K562 (cell line): ENCODE measurements at regions not wholly inside any gene's neighbourhood (a gene's known extent, or its start where the extent isn't known, plus 50 kb on each side); places are given as distances from the start of the nearest gene placed in this dataset.

Source experiments
- ATAC-seq: fragments of 200-7000 bp; cut with Tn5 transposase; 3 replicates; pipeline ENCODE4 v1.9.1; 2020; ENCODE audit warnings: moderate library complexity
- BruUV-seq: library from RNA; stranded (reverse); fragments of 400-500 nt; replicated peaks from 2 replicates; lab custom pipeline; 2021; lab: Mats Ljungman, UMichigan
- CTCF ChIA-PET: fragments of 300-600 bp; formaldehyde crosslinking; extraction: SDS; loops from one replicate; lab custom pipeline; 2021; ENCODE audit warnings: low intra/inter-chr PET ratio; lab: Yijun Ruan, JAX
- POLR2A ChIA-PET: fragments of 300-600, 350-650 bp; sonication (Branson Sonifier 250); formaldehyde crosslinking; extraction: SDS; loops from one replicate; lab custom pipeline; 2021; ENCODE audit warnings: antibody characterized with exemption, inconsistent platforms; lab: Yijun Ruan, JAX
- DNase-seq, 4 experiments: peaks; one replicate each; pipeline versions ENCODE4 v3.0.0 to v3.0.0-alpha.2; 2011 to 2018; ENCODE audit warnings: low spot score in 3 of 4, mixed read lengths in 3 of 4; ENCODE audit errors: extremely low read depth in 1 of 4
- FAIRE-seq: peaks from 2 replicates; lab custom pipeline; 2011; peaks lifted over from hg19 to GRCh38; lab: Jason Lieb, UNC
- H2AFZ ChIP-seq: 2 replicates; pipeline ENCODE4 v1.6.0; 2011; ENCODE audit warnings: low read depth, low read length, control low read depth, inconsistent platforms
- H3K27ac ChIP-seq: fragments of 200-600 bp; 3 replicates; pipeline ENCODE4 v1.8.0; 2011; ENCODE audit warnings: low read depth, mild to moderate bottlenecking, control low read depth, inconsistent platforms, low read length, moderate library complexity, mixed read lengths; ENCODE audit errors: extremely low read depth
- H3K27me3 ChIP-seq, 2 experiments: fragments of 300-600 bp in 1 of 2; 2 replicates in 1 of 2; 3 replicates in 1 of 2; pipeline versions ENCODE4 v1.6.0 to v1.8.0; 2011; ENCODE audit warnings: inconsistent platforms in 2 of 2, low read length in 2 of 2, mild to moderate bottlenecking in 1 of 2, mixed read lengths in 1 of 2, moderate library complexity in 1 of 2; ENCODE audit not compliant: control insufficient read depth in 2 of 2, insufficient read depth in 2 of 2
- H3K36me3 ChIP-seq: fragments of 300-600 bp; 3 replicates; pipeline ENCODE4 v1.8.0; 2011; ENCODE audit warnings: mild to moderate bottlenecking, low read length, inconsistent platforms; ENCODE audit not compliant: control insufficient read depth, insufficient read depth
- H3K4me1 ChIP-seq, 2 experiments: fragments of 200-600 bp in 1 of 2; replicated peaks in 1 of 2; 2 replicates in 1 of 2; 3 replicates in 1 of 2; pipeline versions ENCODE4 v1.5.1 to v1.8.0; 2011; ENCODE audit warnings: inconsistent platforms in 2 of 2, low read length in 2 of 2, mild to moderate bottlenecking in 1 of 2, mixed read lengths in 1 of 2, moderate library complexity in 1 of 2; ENCODE audit not compliant: control insufficient read depth in 2 of 2, insufficient read depth in 2 of 2
- H3K4me2 ChIP-seq: 2 replicates; pipeline ENCODE4 v1.6.1; 2011; ENCODE audit warnings: low read length, control low read depth, inconsistent platforms, mixed read lengths; ENCODE audit not compliant: insufficient read depth
- H3K4me3 ChIP-seq: fragments of 200-600 bp; sonication (generic), shearing (Covaris generic); 2 replicates; pipeline ENCODE4 v1.5.1; 2016; ENCODE audit warnings: control low read depth, inconsistent platforms
- H3K79me2 ChIP-seq: fragments of 200-600 bp; 3 replicates; pipeline ENCODE4 v1.8.0; 2011; ENCODE audit warnings: low read length, inconsistent platforms; ENCODE audit not compliant: control insufficient read depth, insufficient read depth
- H3K9ac ChIP-seq, 2 experiments: 2 replicates each; pipeline versions ENCODE4 v1.6.0 to v1.6.1; 2011; ENCODE audit warnings: low read depth in 2 of 2, low read length in 2 of 2, control low read depth in 1 of 2, inconsistent platforms in 1 of 2, mild to moderate bottlenecking in 1 of 2, mixed read lengths in 1 of 2; ENCODE audit not compliant: insufficient read depth in 1 of 2
- H3K9me1 ChIP-seq: one replicate; pipeline ENCODE4 v1.6.0; 2011; ENCODE audit warnings: inconsistent platforms, mild to moderate bottlenecking, low read length, moderate library complexity; ENCODE audit not compliant: control insufficient read depth, insufficient read depth
- H3K9me3 ChIP-seq: replicated peaks from 2 replicates; pipeline ENCODE4 v1.5.1; 2011; ENCODE audit warnings: low read depth, low read length, inconsistent platforms; ENCODE audit not compliant: control insufficient read depth, insufficient read depth
- H4K20me1 ChIP-seq: replicated peaks from 2 replicates; pipeline ENCODE4 v1.6.1; 2011; ENCODE audit warnings: low read length, inconsistent platforms, mixed read lengths; ENCODE audit not compliant: control insufficient read depth, insufficient read depth
- BRD9 ChIP-seq: fragments of 450-650 bp; IDR thresholded peaks from 2 replicates; pipeline ENCODE4 v1.6.1; 2018; ENCODE audit warnings: low read depth; ENCODE audit not compliant: partially characterized antibody
- NUFIP1 ChIP-seq: fragments of 450-650 bp; IDR thresholded peaks from 2 replicates; pipeline ENCODE4 v1.6.1; 2018; ENCODE audit not compliant: partially characterized antibody
- whole genome bisulfite sequencing: fragments of 100-300 bp; shearing (Covaris generic); methylation state at CpG from one replicate; pipeline ENCODE4 v1.1.6; 2016; ENCODE audit warnings: low coverage, mixed read lengths; ENCODE audit not compliant: insufficient coverage; ENCODE audit errors: missing lambda C conversion rate; 5-methylcytosine and 5-hydroxymethylcytosine counted together
- in situ Hi-C: fragments of 300-500 bp; cut with MboI; formaldehyde crosslinking; loops from 4 replicates; pipeline ENCODE4 v1.15.0; 2018; ENCODE audit warnings: inconsistent platforms, mixed read lengths
- intact Hi-C: fragments of 100-400 bp; cut with micrococcal nuclease; formaldehyde crosslinking; loops from 2 replicates; pipeline ENCODE4 v1.14.2; 2022
- TF ChIP-seq, protein P1 (sequence below): fragments of 450-650 bp; IDR thresholded peaks from 2 replicates; pipeline ENCODE4 v1.6.1; 2016; ENCODE audit warnings: borderline replicate concordance
- TF ChIP-seq, protein P2 (sequence below): IDR thresholded peaks from 2 replicates; pipeline ENCODE4 v1.6.1; 2014; ENCODE audit warnings: antibody characterized with exemption
- TF ChIP-seq, protein P3 (sequence below): fragments of 200-800 bp; sonication (Bioruptor generic); IDR thresholded peaks from 2 replicates; pipeline ENCODE4 v1.6.1; 2016; ENCODE audit warnings: missing genetic modification characterization, missing compliant biosample characterization
- TF ChIP-seq, protein P4 (sequence below), 2 experiments: fragments of 450-650 bp in 1 of 2; sonication (generic) in 1 of 2; formaldehyde crosslinking in 1 of 2; IDR thresholded peaks in 1 of 2; conservative IDR thresholded peaks in 1 of 2; 2 replicates each; pipeline versions ENCODE4 v1.6.1 to v1.8.1; 2016 to 2023; ENCODE audit warnings: mild to moderate bottlenecking in 2 of 2, moderate library complexity in 2 of 2, inconsistent platforms in 1 of 2, missing genetic modification reagents in 1 of 2

DNA sequence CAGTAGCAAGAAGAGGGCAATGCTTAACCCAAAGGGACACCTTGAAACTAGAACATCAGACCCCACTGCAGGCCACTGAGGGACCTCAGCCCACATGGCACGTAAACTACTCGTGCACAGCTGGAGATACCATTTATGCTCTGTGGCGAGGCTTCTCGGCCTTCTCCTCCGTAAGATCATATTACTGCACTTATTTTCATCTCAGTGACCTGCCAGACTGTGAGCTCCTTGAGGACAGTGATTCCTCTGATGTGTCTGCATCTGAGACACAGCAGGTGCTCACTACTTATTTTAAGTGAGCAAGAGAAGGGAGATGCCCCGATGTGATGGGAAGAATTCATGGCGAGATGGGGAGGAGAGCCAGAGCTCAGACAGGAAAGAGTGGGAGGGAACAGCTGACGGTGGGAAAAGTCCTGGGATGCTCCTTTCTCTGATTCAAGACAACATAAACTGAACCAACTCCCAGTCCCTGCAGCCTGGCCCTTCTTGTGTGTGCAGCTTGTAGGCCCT, 137.6 kb downstream of the RPLP1 start:
- ATAC-seq (no peak), FAIRE-seq (no peak), DNase-seq (no peak)
- in situ Hi-C loops (no loop called here), intact Hi-C loops (no loop called here)
- Histone ChIP-seq H3K4me3 (no peak overlapping the region), H3K27me3 (peaks cover 3 to 18% of the 10 kb centered on the region in 2 experiments; a peak in 3 of 5 replicates), H3K27ac (no peak overlapping the region), H4K20me1 (no peaks in the 10 kb centered on the region), H3K4me2 (no peak overlapping the region), H3K79me2 (no peaks in the 10 kb centered on the region), H3K36me3 (no peaks in the 10 kb centered on the region), H3K9me1 (no peaks in the 10 kb centered on the region), H2AFZ (no peak overlapping the region), H3K9ac (no peak overlapping the region), H3K9me3 (no peaks in the 10 kb centered on the region), H3K4me1 (no peaks in the 10 kb centered on the region)
- POLR2A ChIA-PET: interaction anchor here (0.6 kb wide), 1 partner anchor 155 kb away, joined by 4 read pairs; no protein-coding TSS in a partner anchor
- CTCF ChIA-PET: interaction anchor here (0.7 kb wide), 1 partner anchor 56 kb away, joined by 3 read pairs; no protein-coding TSS in a partner anchor
- 0% methylated on average over 8 of the region's 8 CpGs for WGBS
- no TSS peak for BruUV-seq
- TF ChIP-seq BRD9 (no peak), NUFIP1 (no peak)
- TF ChIP-seq, protein P1, sequence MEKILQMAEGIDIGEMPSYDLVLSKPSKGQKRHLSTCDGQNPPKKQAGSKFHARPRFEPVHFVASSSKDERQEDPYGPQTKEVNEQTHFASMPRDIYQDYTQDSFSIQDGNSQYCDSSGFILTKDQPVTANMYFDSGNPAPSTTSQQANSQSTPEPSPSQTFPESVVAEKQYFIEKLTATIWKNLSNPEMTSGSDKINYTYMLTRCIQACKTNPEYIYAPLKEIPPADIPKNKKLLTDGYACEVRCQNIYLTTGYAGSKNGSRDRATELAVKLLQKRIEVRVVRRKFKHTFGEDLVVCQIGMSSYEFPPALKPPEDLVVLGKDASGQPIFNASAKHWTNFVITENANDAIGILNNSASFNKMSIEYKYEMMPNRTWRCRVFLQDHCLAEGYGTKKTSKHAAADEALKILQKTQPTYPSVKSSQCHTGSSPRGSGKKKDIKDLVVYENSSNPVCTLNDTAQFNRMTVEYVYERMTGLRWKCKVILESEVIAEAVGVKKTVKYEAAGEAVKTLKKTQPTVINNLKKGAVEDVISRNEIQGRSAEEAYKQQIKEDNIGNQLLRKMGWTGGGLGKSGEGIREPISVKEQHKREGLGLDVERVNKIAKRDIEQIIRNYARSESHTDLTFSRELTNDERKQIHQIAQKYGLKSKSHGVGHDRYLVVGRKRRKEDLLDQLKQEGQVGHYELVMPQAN: no peak
- TF ChIP-seq, protein P2, sequence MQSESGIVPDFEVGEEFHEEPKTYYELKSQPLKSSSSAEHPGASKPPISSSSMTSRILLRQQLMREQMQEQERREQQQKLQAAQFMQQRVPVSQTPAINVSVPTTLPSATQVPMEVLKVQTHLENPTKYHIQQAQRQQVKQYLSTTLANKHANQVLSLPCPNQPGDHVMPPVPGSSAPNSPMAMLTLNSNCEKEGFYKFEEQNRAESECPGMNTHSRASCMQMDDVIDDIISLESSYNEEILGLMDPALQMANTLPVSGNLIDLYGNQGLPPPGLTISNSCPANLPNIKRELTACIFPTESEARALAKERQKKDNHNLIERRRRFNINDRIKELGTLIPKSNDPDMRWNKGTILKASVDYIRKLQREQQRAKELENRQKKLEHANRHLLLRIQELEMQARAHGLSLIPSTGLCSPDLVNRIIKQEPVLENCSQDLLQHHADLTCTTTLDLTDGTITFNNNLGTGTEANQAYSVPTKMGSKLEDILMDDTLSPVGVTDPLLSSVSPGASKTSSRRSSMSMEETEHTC: no peak
- TF ChIP-seq, protein P3, sequence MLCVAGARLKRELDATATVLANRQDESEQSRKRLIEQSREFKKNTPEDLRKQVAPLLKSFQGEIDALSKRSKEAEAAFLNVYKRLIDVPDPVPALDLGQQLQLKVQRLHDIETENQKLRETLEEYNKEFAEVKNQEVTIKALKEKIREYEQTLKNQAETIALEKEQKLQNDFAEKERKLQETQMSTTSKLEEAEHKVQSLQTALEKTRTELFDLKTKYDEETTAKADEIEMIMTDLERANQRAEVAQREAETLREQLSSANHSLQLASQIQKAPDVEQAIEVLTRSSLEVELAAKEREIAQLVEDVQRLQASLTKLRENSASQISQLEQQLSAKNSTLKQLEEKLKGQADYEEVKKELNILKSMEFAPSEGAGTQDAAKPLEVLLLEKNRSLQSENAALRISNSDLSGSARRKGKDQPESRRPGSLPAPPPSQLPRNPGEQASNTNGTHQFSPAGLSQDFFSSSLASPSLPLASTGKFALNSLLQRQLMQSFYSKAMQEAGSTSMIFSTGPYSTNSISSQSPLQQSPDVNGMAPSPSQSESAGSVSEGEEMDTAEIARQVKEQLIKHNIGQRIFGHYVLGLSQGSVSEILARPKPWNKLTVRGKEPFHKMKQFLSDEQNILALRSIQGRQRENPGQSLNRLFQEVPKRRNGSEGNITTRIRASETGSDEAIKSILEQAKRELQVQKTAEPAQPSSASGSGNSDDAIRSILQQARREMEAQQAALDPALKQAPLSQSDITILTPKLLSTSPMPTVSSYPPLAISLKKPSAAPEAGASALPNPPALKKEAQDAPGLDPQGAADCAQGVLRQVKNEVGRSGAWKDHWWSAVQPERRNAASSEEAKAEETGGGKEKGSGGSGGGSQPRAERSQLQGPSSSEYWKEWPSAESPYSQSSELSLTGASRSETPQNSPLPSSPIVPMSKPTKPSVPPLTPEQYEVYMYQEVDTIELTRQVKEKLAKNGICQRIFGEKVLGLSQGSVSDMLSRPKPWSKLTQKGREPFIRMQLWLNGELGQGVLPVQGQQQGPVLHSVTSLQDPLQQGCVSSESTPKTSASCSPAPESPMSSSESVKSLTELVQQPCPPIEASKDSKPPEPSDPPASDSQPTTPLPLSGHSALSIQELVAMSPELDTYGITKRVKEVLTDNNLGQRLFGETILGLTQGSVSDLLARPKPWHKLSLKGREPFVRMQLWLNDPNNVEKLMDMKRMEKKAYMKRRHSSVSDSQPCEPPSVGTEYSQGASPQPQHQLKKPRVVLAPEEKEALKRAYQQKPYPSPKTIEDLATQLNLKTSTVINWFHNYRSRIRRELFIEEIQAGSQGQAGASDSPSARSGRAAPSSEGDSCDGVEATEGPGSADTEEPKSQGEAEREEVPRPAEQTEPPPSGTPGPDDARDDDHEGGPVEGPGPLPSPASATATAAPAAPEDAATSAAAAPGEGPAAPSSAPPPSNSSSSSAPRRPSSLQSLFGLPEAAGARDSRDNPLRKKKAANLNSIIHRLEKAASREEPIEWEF: no peak
- TF ChIP-seq, protein P4, sequence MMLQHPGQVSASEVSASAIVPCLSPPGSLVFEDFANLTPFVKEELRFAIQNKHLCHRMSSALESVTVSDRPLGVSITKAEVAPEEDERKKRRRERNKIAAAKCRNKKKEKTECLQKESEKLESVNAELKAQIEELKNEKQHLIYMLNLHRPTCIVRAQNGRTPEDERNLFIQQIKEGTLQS (IDR thresholded peaks at IDR 0.05): no peak
- TF ChIP-seq, protein P4 (CRISPR knock-in tag; conservative IDR thresholded peaks at IDR 0.05): no peak
